Tibial artery (tissue), 4 donors: ENCODE measurements at regions not wholly inside any gene's neighbourhood (a gene's known extent, or its start where the extent isn't known, plus 50 kb on each side); places are given as distances from the start of the nearest gene placed in this dataset.

ENCODE experiments used
- DNase-seq, 2 donors: peaks; one replicate each; pipeline ENCODE4 v3.0.0-alpha.2; 2019
- H3K27ac ChIP-seq, 2 donors: fragments of 200-600 bp; sonication (generic) in 1 of 2; 1 replicate in 1 of 2; 2 replicates in 1 of 2; pipeline ENCODE4 v1.5.1; 2018 to 2019; ENCODE audit warnings: mild to moderate bottlenecking in 1 of 2
- H3K27me3 ChIP-seq, 2 donors: fragments of 200-600 bp; sonication (generic) in 1 of 2; one replicate each; pipeline versions ENCODE4 v1.5.1 to v1.6.0; 2016 to 2019
- H3K36me3 ChIP-seq, 3 donors: fragments of 200-600 bp; sonication (generic) in 2 of 3; one replicate each; pipeline ENCODE4 v1.5.1; 2016 to 2019; ENCODE audit warnings: mild to moderate bottlenecking in 2 of 3
- H3K4me1 ChIP-seq, 4 donors: fragments of 200-600 bp; sonication (generic) in 2 of 4; 1 replicate in 3 of 4; 2 replicates in 1 of 4; pipeline ENCODE4 v1.5.1; 2016 to 2019
- H3K4me3 ChIP-seq, 2 donors: fragments of 200-600 bp; sonication (generic) in 1 of 2; 1 replicate in 1 of 2; 2 replicates in 1 of 2; pipeline ENCODE4 v1.5.1; 2018 to 2019; ENCODE audit warnings: mild to moderate bottlenecking in 2 of 2
- H3K9me3 ChIP-seq, 3 donors: fragments of 200-600 bp; sonication (generic) in 1 of 3; one replicate each; pipeline ENCODE4 v1.5.1; 2016 to 2019
- CTCF ChIP-seq, 2 experiments: fragments of 200-600 bp in 1 of 2; fragments of 450-650 bp in 1 of 2; IDR thresholded peaks; one replicate each; pipeline ENCODE4 v1.5.1; 2017 to 2019; ENCODE audit warnings: antibody characterized with exemption in 2 of 2, mild to moderate bottlenecking in 1 of 2, moderate library complexity in 1 of 2
- intact Hi-C: fragments of 100-400 bp; cut with DNase I; formaldehyde crosslinking; loops from one replicate; pipeline ENCODE4 v1.15.0; 2023; ENCODE audit warnings: low total_unique reads

GRCh38 chr16:26561303-26561702 lies 505.4 kb upstream of the C16orf82 start:
- Histone ChIP-seq H3K9me3 (no peaks in the 10 kb centered on the region), H3K4me3 (no peak overlapping the region), H3K27me3 (no peaks in the 10 kb centered on the region), H3K27ac (no peak overlapping the region), H3K36me3 (no peaks in the 10 kb centered on the region), H3K4me1 (no peaks in the 10 kb centered on the region)
- intact Hi-C loops, result no loop called here
- no peak for DNase-seq
- TF ChIP-seq CTCF (IDR thresholded peaks at IDR 0.05), result no peak

GRCh38 chr16:26563018-26563417 lies 503.7 kb upstream of the C16orf82 start:
- H3K27ac ChIP-seq, result no peak overlapping the region
- DNase-seq, result no peak
- H3K36me3 ChIP-seq, result no peaks in the 10 kb centered on the region
- H3K4me1 ChIP-seq, result no peaks in the 10 kb centered on the region
- no peak overlapping the region for H3K4me3 ChIP-seq
- no peaks in the 10 kb centered on the region for H3K9me3 ChIP-seq
- no peak for TF ChIP-seq CTCF (IDR thresholded peaks at IDR 0.05)
- intact Hi-C loops, result no loop called here
- no peaks in the 10 kb centered on the region for H3K27me3 ChIP-seq

- H3K27me3 ChIP-seq, result no peaks in the 10 kb centered on the region
- no peaks in the 10 kb centered on the region for H3K36me3 ChIP-seq
- H3K27ac ChIP-seq, result no peak overlapping the region
- H3K4me3 ChIP-seq, result no peak overlapping the region
- H3K4me1 ChIP-seq, result no peaks in the 10 kb centered on the region
- TF ChIP-seq CTCF (IDR thresholded peaks at IDR 0.05), result no peak
- no peak for DNase-seq
- intact Hi-C loops, result no loop called here
- H3K9me3 ChIP-seq, result no peaks in the 10 kb centered on the region
These were observed 499.4 kb upstream of the C16orf82 start for GRCh38 chr16:26567356-26567755.

DNA sequence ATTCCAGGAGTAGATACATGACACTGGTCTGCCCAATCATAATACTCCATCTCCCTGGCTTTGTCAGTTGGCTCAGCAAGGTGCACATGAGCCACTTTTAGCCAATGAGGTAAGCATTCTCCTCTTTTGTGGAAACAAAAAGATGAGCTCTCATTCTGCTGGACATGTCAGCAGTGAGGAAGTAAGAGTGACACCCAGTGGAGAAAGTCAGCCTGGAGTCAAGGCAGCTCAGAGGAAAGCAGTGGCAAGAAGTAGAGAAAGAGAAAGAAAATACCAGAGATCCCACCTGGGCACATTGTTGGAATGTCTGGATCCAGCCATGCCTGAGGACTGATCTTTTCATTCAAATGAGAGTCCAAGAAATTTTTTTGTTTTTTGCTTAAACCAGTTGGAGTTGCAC lies 496.9 kb upstream of the C16orf82 start:
- Histone ChIP-seq H3K27ac (no peak overlapping the region), H3K27me3 (no peaks in the 10 kb centered on the region), H3K4me3 (no peak overlapping the region), H3K9me3 (no peaks in the 10 kb centered on the region), H3K4me1 (no peaks in the 10 kb centered on the region), H3K36me3 (no peaks in the 10 kb centered on the region)
- intact Hi-C loops, result no loop called here
- no peak for DNase-seq
- TF ChIP-seq CTCF (IDR thresholded peaks at IDR 0.05), result no peak

- Histone ChIP-seq H3K9me3 (no peaks in the 10 kb centered on the region), H3K27ac (no peak overlapping the region), H3K36me3 (no peaks in the 10 kb centered on the region), H3K27me3 (no peaks in the 10 kb centered on the region), H3K4me1 (no peaks in the 10 kb centered on the region), H3K4me3 (no peak overlapping the region)
- intact Hi-C loops, result no loop called here
- no peak for TF ChIP-seq CTCF (IDR thresholded peaks at IDR 0.05)
- DNase-seq, result no peak
These were observed 488.0 kb upstream of the C16orf82 start for GRCh38 chr16:26578748-26579147.

- Histone ChIP-seq H3K27ac (no peak overlapping the region), H3K27me3 (no peaks in the 10 kb centered on the region), H3K4me3 (no peak overlapping the region), H3K9me3 (no peaks in the 10 kb centered on the region), H3K4me1 (no peaks in the 10 kb centered on the region), H3K36me3 (no peaks in the 10 kb centered on the region)
- TF ChIP-seq CTCF (IDR thresholded peaks at IDR 0.05), result no peak
- intact Hi-C loops, result no loop called here
- no peak for DNase-seq
These were observed 482.9 kb upstream of the C16orf82 start for GRCh38 chr16:26583803-26584202.
